Skeletal muscle cell (primary cell): ENCODE measurements at regions not wholly inside any gene's neighbourhood (a gene's known extent, or its start where the extent isn't known, plus 50 kb on each side); places are given as distances from the start of the nearest gene placed in this dataset.
"Not testable (repeated sequence)": the region's sequence is repeated elsewhere in the genome, so short reads cannot be mapped to it uniquely, and the experiment has no call there.

ENCODE experiments used
- DNase-seq: peaks from one replicate; pipeline ENCODE4 v3.0.0-alpha.2; 2010; ENCODE audit warnings: low read depth
- H3K4me3 ChIP-seq: 2 replicates; pipeline ENCODE4 v1.5.1; 2011; ENCODE audit warnings: low read depth, mild to moderate bottlenecking, control low read depth, low read length, moderate library complexity

- H3K4me3 ChIP-seq = no peak overlapping the region
- no peak for DNase-seq
These were observed 139.0 kb upstream of the ADCY1 start for GRCh38 chr7:45435131-45435530.

GRCh38 chr7:45435846-45436245 lies 138.3 kb upstream of the ADCY1 start:
- peak; percentile 31 for DNase-seq
- no peak overlapping the region for H3K4me3 ChIP-seq

- not testable (repeated sequence) for DNase-seq, H3K4me3 ChIP-seq
These were observed 133.4 kb upstream of the ADCY1 start for GRCh38 chr7:45440776-45441175.

DNA sequence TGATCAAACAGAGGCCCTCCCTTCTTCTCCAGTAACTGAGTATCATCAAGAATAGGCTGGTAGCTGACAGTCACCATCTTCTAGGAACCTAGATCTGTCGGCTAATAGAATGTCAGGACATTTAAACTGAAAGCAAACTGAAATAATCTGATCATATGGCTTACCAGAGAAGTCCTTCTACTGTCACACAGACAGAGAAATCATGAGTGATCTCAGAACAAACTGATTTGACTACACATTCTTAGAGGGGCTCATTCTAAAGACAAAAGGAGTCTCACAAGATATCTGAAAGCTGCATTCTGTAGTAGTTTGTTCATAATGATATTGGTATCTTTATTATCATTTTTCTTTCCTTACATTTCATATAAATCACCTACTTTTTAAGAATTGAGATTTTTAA lies 130.9 kb upstream of the ADCY1 start:
- H3K4me3 ChIP-seq = no peak overlapping the region
- no peak for DNase-seq

DNA sequence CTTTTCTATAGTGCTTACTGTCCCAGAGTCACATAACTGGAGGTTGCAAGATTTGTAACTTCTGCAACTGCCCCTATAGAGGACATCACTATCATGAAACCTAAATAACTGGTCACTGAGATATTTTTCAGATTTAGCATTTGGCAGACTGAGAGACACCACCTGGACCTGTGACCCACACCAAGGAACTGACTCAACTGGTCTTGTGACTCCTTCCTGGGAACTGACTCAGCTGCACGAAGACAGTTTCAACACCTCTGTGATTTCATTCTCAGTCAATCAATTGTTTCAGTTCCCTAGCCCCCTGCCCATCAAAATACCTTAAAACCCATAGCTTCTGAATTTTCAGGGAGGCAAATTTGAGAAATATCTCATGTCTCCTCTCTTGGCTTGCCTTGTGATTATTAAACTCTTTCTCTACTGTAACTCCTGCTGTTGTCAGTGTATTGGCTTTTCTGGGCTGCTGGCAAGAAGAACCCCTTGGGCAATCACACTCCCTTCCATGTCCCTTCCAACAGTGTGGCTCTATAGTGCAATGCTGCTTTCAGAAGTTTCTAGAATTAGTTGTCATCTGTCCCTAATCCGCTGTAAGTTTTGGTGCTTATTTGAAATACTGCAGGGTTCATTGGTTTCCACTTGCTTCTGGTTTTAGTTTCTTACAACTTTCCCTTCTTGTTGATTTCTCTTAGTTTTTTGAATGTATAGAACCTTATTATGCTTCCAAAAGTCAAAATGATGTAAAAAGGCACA lies 127.8 kb upstream of the ADCY1 start:
- no peak overlapping the region for H3K4me3 ChIP-seq
- DNase-seq = no peak

DNA sequence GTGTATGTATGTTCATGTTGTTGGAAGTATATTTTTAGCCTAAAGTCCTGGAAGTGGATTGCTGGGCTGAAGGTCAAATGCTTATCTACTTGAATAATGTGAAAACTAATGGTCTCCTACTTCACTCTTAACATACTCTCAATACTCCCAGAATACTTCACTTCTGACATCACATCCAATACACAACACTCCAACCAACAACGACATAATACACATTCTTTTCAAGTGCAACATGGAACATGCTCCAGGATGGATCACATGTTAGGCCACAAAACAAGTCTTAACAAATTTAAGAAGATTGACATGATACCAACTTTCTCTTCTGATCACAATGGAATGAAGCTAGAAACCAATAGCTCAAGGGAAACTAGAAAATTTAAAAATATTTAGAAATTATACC lies 126.9 kb upstream of the ADCY1 start:
- no peak for DNase-seq
- no peak overlapping the region for H3K4me3 ChIP-seq

DNA sequence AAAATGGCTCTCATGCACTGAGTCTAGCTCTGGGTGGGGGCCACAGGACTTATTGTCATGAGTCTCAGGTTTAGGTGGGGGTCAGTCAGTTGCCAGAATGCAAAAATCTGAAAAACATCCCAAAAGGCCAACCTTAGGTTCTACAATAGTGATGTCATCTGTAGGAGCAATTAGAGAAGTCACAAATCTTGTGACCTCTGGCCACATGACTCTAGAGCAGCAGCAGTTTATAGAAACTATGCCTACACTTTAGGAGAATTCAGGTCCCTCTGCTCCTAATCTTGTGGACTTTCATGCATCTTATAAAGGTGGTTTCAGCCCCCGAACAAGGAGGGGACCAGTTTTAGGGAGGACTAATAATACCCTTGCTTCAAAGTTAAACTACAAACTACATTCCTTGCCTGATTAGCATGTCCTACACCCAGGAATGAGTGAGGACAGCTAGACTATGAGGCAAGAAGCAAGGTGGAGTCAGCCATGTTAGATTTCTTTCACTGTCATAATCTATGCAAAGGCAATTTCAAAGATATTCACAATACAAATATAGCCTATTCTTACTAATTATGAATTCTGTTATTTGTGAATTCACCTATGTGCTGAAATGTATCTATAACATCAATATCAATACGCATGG lies 123.5 kb upstream of the ADCY1 start:
- DNase-seq = no peak
- H3K4me3 ChIP-seq = no peak overlapping the region

GRCh38 chr7:45451342-45452035 lies 122.7 kb upstream of the ADCY1 start:
- H3K4me3 ChIP-seq = no peak overlapping the region
- DNase-seq = no peak

DNA sequence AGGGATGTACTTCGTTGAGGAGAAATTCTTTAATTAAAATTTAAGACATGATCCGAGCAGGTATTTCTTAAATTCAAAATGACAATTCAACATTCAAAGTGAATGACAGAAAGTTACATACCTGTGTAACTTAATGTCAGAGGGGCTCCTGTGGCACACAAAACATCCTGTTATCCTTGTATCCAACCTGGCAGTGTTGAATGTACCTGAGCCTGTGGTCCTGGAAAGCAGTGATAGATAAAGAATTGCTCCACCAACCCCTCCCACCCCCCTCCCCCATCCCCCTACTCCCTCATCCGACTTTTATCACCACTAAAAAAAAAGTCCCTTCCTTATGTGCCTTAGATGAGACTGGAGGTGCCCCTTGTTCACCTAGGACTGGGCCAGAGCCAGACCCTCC lies 119.4 kb upstream of the ADCY1 start:
- H3K4me3 ChIP-seq = no peak overlapping the region
- DNase-seq = no peak

DNA sequence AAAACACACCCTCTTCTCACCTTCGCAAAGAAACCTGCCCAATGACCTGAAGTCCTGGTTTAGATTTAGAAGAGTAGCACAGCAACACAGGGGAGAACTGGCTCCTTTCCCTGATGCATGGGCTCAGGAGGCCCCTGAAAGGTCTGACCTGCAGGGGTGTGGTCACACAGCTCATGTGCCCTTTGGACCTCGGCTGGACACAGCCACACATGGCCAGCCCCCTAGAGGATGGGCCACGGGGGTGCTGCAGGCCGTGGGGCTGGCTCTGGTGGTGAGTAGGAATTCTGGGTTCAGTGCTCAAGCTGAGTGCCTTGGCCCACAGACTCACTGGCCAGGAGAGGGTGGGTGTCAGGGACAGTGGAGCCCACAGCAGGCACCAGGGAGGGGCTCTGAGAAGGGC lies 118.5 kb upstream of the ADCY1 start:
- no peak for DNase-seq
- H3K4me3 ChIP-seq = no peak overlapping the region

DNA sequence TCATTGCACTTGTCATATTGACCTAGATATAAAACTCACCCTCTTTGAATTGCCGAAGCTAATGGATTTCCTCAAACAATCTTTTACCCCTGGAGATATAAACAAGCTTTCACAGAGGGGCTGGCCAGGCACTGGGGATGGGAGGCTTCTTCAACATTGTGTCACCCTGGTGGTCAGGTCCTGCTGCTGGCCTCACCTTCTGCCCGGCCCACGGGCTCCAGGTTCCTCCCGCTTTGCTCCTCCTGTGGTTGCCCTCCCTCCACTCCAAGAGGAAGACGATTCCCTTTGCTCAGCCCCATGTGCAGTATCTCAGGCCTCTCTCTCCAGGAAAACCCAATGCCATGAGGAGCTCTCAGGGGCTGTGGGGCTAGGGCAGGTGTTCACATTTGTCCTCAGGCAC lies 118.1 kb upstream of the ADCY1 start:
- no peak overlapping the region for H3K4me3 ChIP-seq
- no peak for DNase-seq

DNA sequence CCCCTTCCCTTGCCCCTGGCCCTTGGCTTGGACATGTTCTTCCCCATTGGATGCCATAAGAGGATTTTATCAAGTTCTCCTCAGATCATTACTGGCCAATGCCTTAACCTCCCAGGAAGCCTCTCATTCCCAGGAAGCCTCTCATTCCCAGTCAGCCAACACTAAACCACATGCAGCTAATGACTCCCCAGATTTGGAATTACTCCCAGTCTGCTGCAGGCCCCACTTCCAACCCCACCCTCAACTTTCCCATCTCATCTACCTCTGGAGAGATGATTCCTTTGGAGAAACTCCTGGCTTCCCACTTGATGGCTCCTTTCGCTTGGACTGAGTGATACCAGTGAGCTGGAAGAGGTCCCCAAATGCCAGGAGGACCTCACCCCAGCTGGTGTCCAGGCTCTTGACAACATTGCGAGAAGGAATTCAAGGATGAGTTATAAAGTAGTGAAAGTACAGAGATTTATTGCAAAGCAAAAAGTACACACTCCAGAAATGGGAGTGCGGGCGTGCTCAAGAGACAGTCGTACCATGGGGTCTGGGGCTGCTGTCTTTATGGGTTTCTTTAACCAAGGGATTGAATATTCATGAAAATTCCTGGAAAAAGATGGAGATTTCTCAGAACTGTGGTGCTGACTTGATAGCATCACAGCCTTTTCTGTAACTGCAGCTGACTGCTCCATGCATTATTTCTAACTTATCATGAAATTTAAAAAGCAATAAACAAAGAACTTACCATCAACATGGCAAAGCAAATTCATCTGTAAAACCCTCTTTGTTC lies 117.2 kb upstream of the ADCY1 start:
- no peak for DNase-seq
- no peak overlapping the region for H3K4me3 ChIP-seq

DNA sequence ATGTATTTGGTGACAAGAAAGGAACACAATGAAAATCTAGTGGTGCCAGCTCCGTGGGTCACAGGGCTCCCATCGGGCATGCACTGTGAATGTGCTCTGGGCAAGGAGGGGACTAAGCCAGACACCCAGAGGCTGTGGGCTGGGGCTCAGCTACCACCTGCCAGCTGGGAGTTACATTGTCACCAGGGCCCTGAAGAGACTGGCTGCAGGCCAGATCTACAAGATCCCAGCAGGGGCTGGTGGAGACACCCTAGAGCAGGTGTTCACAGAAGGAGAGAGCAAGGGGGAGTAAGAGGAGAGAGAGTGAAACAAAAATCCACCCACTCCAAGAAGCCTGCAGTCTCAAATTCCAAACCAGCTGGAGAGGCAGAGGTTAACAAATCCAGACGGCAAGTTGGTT lies 116.6 kb upstream of the ADCY1 start:
- DNase-seq = no peak
- H3K4me3 ChIP-seq = no peak overlapping the region

DNA sequence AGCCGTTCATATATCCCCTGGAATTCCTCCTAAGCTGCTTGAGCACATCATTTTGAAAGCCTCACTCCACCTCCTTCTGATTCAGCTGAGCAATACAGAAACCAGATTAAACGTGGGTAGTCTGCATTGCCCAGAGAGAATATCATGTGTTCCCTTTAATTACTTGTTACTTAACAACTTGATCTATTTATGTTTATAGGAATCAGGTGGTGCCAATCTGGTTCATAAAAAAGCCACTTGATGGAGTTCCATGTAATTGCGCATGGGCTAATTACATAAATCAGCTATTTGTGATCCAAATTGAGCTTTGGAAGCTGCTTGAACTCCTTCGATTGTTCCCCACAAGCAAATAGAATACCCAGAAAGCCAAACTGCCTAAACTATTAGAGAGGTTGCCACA lies 114.7 kb upstream of the ADCY1 start:
- no peak overlapping the region for H3K4me3 ChIP-seq
- no peak for DNase-seq

- DNase-seq = no peak
- no peak overlapping the region for H3K4me3 ChIP-seq
These were observed 113.8 kb upstream of the ADCY1 start for GRCh38 chr7:45460379-45460778.

DNA sequence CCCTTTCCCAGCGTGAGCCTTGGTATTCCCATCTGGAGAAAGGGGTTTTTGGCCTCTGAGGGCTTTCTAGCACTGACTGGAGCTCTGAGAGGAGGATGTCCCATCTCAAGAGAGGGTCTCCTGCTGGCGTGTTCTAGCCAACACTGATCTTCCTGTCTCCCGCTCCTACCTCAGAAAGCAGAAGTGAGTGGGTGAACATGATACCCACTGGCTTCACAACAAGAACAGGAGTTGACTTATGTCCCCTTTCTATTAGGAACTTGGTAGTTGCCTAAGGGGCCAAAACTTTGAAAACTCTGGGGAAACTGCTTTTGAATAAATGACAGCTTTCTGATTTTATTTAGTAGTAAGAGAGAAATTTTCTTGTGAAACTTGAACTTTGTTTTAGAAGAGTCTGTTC lies 113.1 kb upstream of the ADCY1 start:
- no peak overlapping the region for H3K4me3 ChIP-seq
- no peak for DNase-seq

DNA sequence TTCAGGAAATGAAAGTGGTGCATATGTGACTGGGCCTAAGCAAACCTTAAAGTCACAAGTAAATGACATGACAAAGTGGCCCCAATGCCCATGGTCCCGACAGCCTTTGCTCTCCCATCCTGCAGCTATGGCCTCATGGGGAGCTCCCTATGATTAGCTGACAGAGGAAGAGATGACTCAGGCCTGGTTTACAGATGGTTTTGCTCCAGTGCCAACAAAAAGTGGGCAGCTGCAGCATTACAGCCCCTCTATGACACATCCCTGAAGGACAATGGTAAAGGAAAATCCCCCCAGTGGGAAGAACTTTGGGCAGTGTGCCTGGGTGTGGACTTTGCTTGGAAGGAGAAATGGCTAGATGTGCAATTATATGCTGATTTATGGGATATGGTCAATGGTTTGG lies 105.1 kb upstream of the ADCY1 start:
- DNase-seq = no peak
- no peak overlapping the region for H3K4me3 ChIP-seq

- H3K4me3 ChIP-seq = no peak overlapping the region
- no peak for DNase-seq
These were observed 104.1 kb upstream of the ADCY1 start for GRCh38 chr7:45470031-45470430.

DNA sequence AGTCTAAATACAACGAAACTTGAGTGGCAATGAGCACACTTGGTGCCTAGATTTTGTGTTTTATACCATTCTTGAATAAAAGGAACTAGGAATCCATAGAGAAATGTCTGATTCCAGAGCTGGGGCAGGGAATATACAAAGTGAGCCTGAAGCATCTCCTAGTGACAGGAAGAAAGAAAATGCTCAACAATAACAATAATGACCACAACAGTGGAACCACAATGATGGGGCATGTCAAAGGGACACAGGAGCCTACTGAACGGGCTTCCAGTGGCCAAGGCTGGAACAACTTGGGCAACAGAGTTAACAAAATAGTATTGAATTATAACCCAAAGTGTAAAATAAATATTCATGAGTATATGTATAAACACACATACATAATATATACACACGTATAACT lies 94.4 kb upstream of the ADCY1 start:
- H3K4me3 ChIP-seq = no peak overlapping the region
- no peak for DNase-seq

DNA sequence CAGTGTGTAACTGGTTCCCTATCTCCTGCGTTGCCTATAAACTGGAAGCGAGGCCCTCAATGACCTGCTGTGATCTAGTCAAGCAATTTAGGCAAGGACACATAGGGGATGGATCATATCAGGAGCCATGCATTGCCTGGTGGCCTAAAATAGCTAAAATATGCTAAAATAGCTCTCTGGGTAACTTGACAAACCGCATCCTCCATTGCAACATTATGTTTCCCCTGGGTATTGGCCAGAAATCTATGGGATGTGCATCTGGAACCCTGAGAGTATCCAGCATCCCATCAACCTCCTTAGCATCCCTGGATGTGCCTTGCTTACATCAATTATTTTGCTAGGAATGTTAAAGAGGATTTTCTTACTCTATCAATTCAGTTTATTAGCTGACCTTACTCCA lies 91.7 kb upstream of the ADCY1 start:
- H3K4me3 ChIP-seq = no peak overlapping the region
- no peak for DNase-seq
